H1 (cell line): ENCODE measurements at regions not wholly inside any gene's neighbourhood (a gene's known extent, or its start where the extent isn't known, plus 50 kb on each side); places are given as distances from the start of the nearest gene placed in this dataset.
A peak's percentile ranks its signal among the peaks of the same experiment; 100 is the strongest.

ENCODE experiments used
- CTCF ChIA-PET: fragments of 300-600 bp; sonication (Branson Sonifier 250); formaldehyde crosslinking; loops from one replicate; lab custom pipeline; 2021; ENCODE audit not compliant: partially characterized antibody; lab: Charles Lee
- POLR2A ChIA-PET: fragments of 300-600 bp; sonication (Branson Sonifier 250); formaldehyde crosslinking; loops from one replicate; lab custom pipeline; 2021; ENCODE audit warnings: inconsistent platforms; ENCODE audit not compliant: partially characterized antibody; lab: Charles Lee
- DNase-seq, 2 experiments: peaks; one replicate each; pipeline versions ENCODE4 v3.0.0 to v3.0.0-alpha.2; 2010 to 2022; ENCODE audit warnings: low spot score in 2 of 2, low read depth in 1 of 2, mixed read lengths in 1 of 2
- FAIRE-seq: peaks from 2 replicates; lab custom pipeline; 2011; peaks lifted over from hg19 to GRCh38; lab: Jason Lieb, UNC
- H2AFZ ChIP-seq: 2 replicates; pipeline ENCODE4 v1.8.1; 2012; ENCODE audit warnings: low read length, inconsistent platforms
- H2AK5ac ChIP-seq: 2 replicates; pipeline ENCODE4 v1.6.1; 2013; ENCODE audit warnings: low read depth, low read length
- H2BK120ac ChIP-seq: replicated peaks from 2 replicates; pipeline ENCODE3; 2013; ENCODE audit warnings: low read depth, low read length, inconsistent platforms
- H2BK12ac ChIP-seq: 2 replicates; pipeline ENCODE4 v1.6.1; 2013; ENCODE audit warnings: low read depth, low read length
- H2BK15ac ChIP-seq: 2 replicates; pipeline ENCODE4 v1.6.1; 2013; ENCODE audit warnings: low read length
- H2BK20ac ChIP-seq: 2 replicates; pipeline ENCODE4 v1.6.1; 2013; ENCODE audit warnings: low read length
- H2BK5ac ChIP-seq: 2 replicates; pipeline ENCODE4 v1.6.1; 2013; ENCODE audit warnings: low read depth, low read length
- H3K14ac ChIP-seq: 2 replicates; pipeline ENCODE4 v1.6.1; 2013; ENCODE audit warnings: inconsistent platforms; ENCODE audit not compliant: insufficient read length
- H3K18ac ChIP-seq: 2 replicates; pipeline ENCODE4 v1.6.1; 2013; ENCODE audit warnings: low read length; ENCODE audit errors: extremely low read depth
- H3K23ac ChIP-seq: 2 replicates; pipeline ENCODE4 v1.6.1; 2013; ENCODE audit warnings: inconsistent platforms; ENCODE audit not compliant: insufficient read length
- H3K23me2 ChIP-seq: 2 replicates; pipeline ENCODE4 v1.6.1; 2013; ENCODE audit warnings: low read depth, low read length
- H3K27ac ChIP-seq: 2 replicates; pipeline ENCODE4 v1.6.1; 2011; ENCODE audit warnings: low read depth, low read length, inconsistent platforms
- H3K27me3 ChIP-seq, 4 experiments: replicated peaks in 1 of 4; 1 replicate in 1 of 4; 2 replicates in 3 of 4; pipeline versions ENCODE4 v1.6.1 to v1.8.1; 2011 to 2013; ENCODE audit warnings: low read length in 3 of 4, mild to moderate bottlenecking in 3 of 4, inconsistent platforms in 2 of 4, mixed read lengths in 2 of 4, moderate library complexity in 1 of 4; ENCODE audit not compliant: control insufficient read depth in 3 of 4, insufficient read depth in 3 of 4; ENCODE audit errors: extremely low read depth in 1 of 4
- H3K36me3 ChIP-seq, 4 experiments: 2 replicates each; pipeline versions ENCODE4 v1.6.1 to v1.8.1; 2011 to 2013; ENCODE audit warnings: mild to moderate bottlenecking in 4 of 4, low read length in 3 of 4, moderate library complexity in 2 of 4, control low read depth in 1 of 4, inconsistent platforms in 1 of 4; ENCODE audit not compliant: insufficient read depth in 4 of 4, control insufficient read depth in 2 of 4
- H3K4ac ChIP-seq: replicated peaks from 2 replicates; pipeline ENCODE3; 2013; ENCODE audit warnings: low read length, low read depth, mixed read lengths, inconsistent platforms; ENCODE audit not compliant: insufficient read length
- H3K4me1 ChIP-seq, 4 experiments: replicated peaks in 1 of 4; 1 replicate in 1 of 4; 2 replicates in 3 of 4; pipeline versions ENCODE4 v1.6.1 to v1.8.1; 2011 to 2013; ENCODE audit warnings: low read length in 3 of 4, inconsistent platforms in 2 of 4, mixed read lengths in 1 of 4; ENCODE audit not compliant: insufficient read depth in 4 of 4, control insufficient read depth in 3 of 4
- H3K4me2 ChIP-seq, 2 experiments: 2 replicates each; pipeline versions ENCODE4 v1.6.1 to v1.8.1; 2011 to 2013; ENCODE audit warnings: low read depth in 2 of 2, low read length in 2 of 2, control low read depth in 1 of 2, inconsistent platforms in 1 of 2, mild to moderate bottlenecking in 1 of 2; ENCODE audit not compliant: insufficient read depth in 1 of 2
- H3K4me3 ChIP-seq, 4 experiments: fragments of 200-600, 300-600 bp in 1 of 4; sonication (generic), shearing (Covaris generic), sonication (Bioruptor Twin) in 1 of 4; 2 replicates each; pipeline versions ENCODE4 v1.5.1 to v1.8.1; 2011 to 2016; ENCODE audit warnings: low read length in 4 of 4, low read depth in 3 of 4, control low read depth in 2 of 4, inconsistent platforms in 2 of 4, mild to moderate bottlenecking in 2 of 4, mixed read lengths in 1 of 4, moderate library complexity in 1 of 4; ENCODE audit not compliant: insufficient read depth in 2 of 4; ENCODE audit errors: extremely low read depth in 1 of 4
- H3K56ac ChIP-seq: replicated peaks from 2 replicates; pipeline ENCODE3; 2013; ENCODE audit warnings: low read depth, mild to moderate bottlenecking, mixed read lengths, low read length, inconsistent platforms; ENCODE audit not compliant: insufficient read length
- H3K79me1 ChIP-seq: 2 replicates; pipeline ENCODE4 v1.6.1; 2013; ENCODE audit warnings: low read depth, low read length, control low read depth
- H3K79me2 ChIP-seq, 2 experiments: 2 replicates each; pipeline versions ENCODE4 v1.6.1 to v1.8.1; 2012 to 2013; ENCODE audit warnings: low read length in 2 of 2, mild to moderate bottlenecking in 2 of 2, inconsistent platforms in 1 of 2; ENCODE audit not compliant: insufficient read depth in 2 of 2, control insufficient read depth in 1 of 2
- H3K9ac ChIP-seq, 4 experiments: replicated peaks in 1 of 4; 1 replicate in 1 of 4; 2 replicates in 3 of 4; pipeline versions ENCODE4 v1.6.1 to v1.8.1; 2011 to 2013; ENCODE audit warnings: low read depth in 3 of 4, low read length in 3 of 4, control low read depth in 2 of 4, mild to moderate bottlenecking in 2 of 4, moderate library complexity in 2 of 4, inconsistent platforms in 1 of 4; ENCODE audit errors: extremely low read depth in 1 of 4
- H3K9me3 ChIP-seq, 2 experiments: 2 replicates each; pipeline versions ENCODE4 v1.6.1 to v1.8.1; 2012 to 2013; ENCODE audit warnings: mild to moderate bottlenecking in 2 of 2, moderate library complexity in 2 of 2, control low read depth in 1 of 2, inconsistent platforms in 1 of 2, low read depth in 1 of 2, low read length in 1 of 2, mixed read lengths in 1 of 2; ENCODE audit not compliant: insufficient read depth in 2 of 2
- H4K20me1 ChIP-seq, 2 experiments: replicated peaks in 1 of 2; 2 replicates each; pipeline versions ENCODE3 to v1.8.1; 2011 to 2013; ENCODE audit warnings: inconsistent platforms in 2 of 2, low read length in 2 of 2, mild to moderate bottlenecking in 1 of 2; ENCODE audit not compliant: insufficient read depth in 2 of 2, control insufficient read depth in 1 of 2
- H4K5ac ChIP-seq: 2 replicates; pipeline ENCODE4 v1.6.1; 2013; ENCODE audit warnings: low read length, low read depth, mixed read lengths, inconsistent platforms; ENCODE audit not compliant: insufficient read length
- H4K8ac ChIP-seq: 2 replicates; pipeline ENCODE4 v1.8.0; 2013; ENCODE audit warnings: mild to moderate bottlenecking, moderate library complexity, low read length, inconsistent platforms; ENCODE audit not compliant: insufficient read depth; ENCODE audit errors: extremely low read depth
- H4K91ac ChIP-seq: replicated peaks from 2 replicates; pipeline ENCODE3; 2013; ENCODE audit warnings: low read length, mixed read lengths, inconsistent platforms; ENCODE audit not compliant: insufficient read length
- CTCF ChIP-seq, 3 experiments: IDR thresholded peaks; 1 replicate in 2 of 3; 2 replicates in 1 of 3; pipeline versions ENCODE4 v1.5.1 to v1.6.1; 2011; ENCODE audit warnings: low read length in 3 of 3, mild to moderate bottlenecking in 3 of 3, inconsistent platforms in 2 of 3, low read depth in 1 of 3, moderate library complexity in 1 of 3; ENCODE audit not compliant: insufficient read depth in 1 of 3; ENCODE audit errors: control extremely low read depth in 1 of 3
- EP300 ChIP-seq, 2 experiments: IDR thresholded peaks; 1 replicate in 1 of 2; 2 replicates in 1 of 2; pipeline ENCODE4 v1.6.1; 2011 to 2012; ENCODE audit warnings: low read depth in 2 of 2, low read length in 2 of 2, mild to moderate bottlenecking in 2 of 2, borderline replicate concordance in 1 of 2, inconsistent platforms in 1 of 2, moderate library complexity in 1 of 2
- POLR2AphosphoS5 ChIP-seq: IDR thresholded peaks from 2 replicates; pipeline ENCODE4 v1.6.1; 2011; ENCODE audit warnings: low read depth, low read length
- RAD21 ChIP-seq, 2 experiments: IDR thresholded peaks in 1 of 2; conservative IDR thresholded peaks in 1 of 2; 2 replicates each; pipeline ENCODE4 v1.6.1; 2011; ENCODE audit warnings: low read depth in 2 of 2, low read length in 2 of 2, improper control_type of control experiment in 1 of 2, inconsistent platforms in 1 of 2, mild to moderate bottlenecking in 1 of 2, moderate library complexity in 1 of 2
- WGBS, 2 experiments: shearing (Covaris generic) in 1 of 2; methylation state at CpG; one replicate each; pipeline versions ENCODE4 v1.1.6 to v1.1.7; 2013 to 2015; ENCODE audit warnings: low lambda C conversion rate in 2 of 2, mixed read lengths in 2 of 2, inconsistent platforms in 1 of 2, low coverage in 1 of 2, missing lambda C conversion rate in 1 of 2; ENCODE audit not compliant: insufficient replicate concordance in 2 of 2, insufficient coverage in 1 of 2, insufficient read length in 1 of 2; ENCODE audit errors: extremely low coverage in 1 of 2, missing lambda C conversion rate in 1 of 2; 5-methylcytosine and 5-hydroxymethylcytosine counted together

- Histone ChIP-seq H2AFZ (0 out of 2 replicates have a peak overlapping the region, but pooled peaks have one; percentile 41), H3K79me1 (no peaks in the 10 kb centered on the region), H3K9me3 (no peaks in the 10 kb centered on the region), H2BK120ac (no peak overlapping the region), H2BK5ac (no peak overlapping the region), H3K4ac (no peak overlapping the region), H2BK20ac (no peak overlapping the region), H2AK5ac (no peak overlapping the region), H4K20me1 (no peaks in the 10 kb centered on the region), H3K36me3 (no peaks in the 10 kb centered on the region), H4K5ac (no peak overlapping the region), H4K91ac (no peak overlapping the region), H3K18ac (no peak overlapping the region), H3K9ac (no peak overlapping the region), H2BK12ac (no peak overlapping the region), H3K56ac (no peak overlapping the region), H2BK15ac (no peak overlapping the region), H3K27me3 (no peaks in the 10 kb centered on the region), H3K4me3 (no peak overlapping the region), H3K79me2 (no peaks in the 10 kb centered on the region), H3K23me2 (no peaks in the 10 kb centered on the region), H3K14ac (no peak overlapping the region), H3K4me2 (no peak overlapping the region), H3K4me1 (no peaks in the 10 kb centered on the region), H4K8ac (no peak overlapping the region; the same call in 1 of the 2 replicates), H3K23ac (no peak overlapping the region), H3K27ac (no peak overlapping the region)
- peak in 2 of 3 experiments; percentile 40 to 50; a peak in 3 of 4 replicates for TF ChIP-seq CTCF (IDR thresholded peaks at IDR 0.05; ENCODE audit: control extremely low read depth in 1 of 3, insufficient read depth in 1 of 3, low read depth in 1 of 3, low read length in 3 of 3)
- peak; percentile 47 to 52 for TF ChIP-seq RAD21 (IDR thresholded peaks at IDR 0.05 in 1 of 2, conservative IDR thresholded peaks at IDR 0.05 in 1 of 2; ENCODE audit: low read depth in 2 of 2, low read length in 2 of 2)
- no peak for TF ChIP-seq POLR2AphosphoS5
- no peak for TF ChIP-seq EP300 (IDR thresholded peaks at IDR 0.05; ENCODE audit: borderline replicate concordance in 1 of 2, low read depth in 2 of 2, low read length in 2 of 2)
- FAIRE-seq (no peak), DNase-seq (peak in 1 of 2 experiments; percentile 51)
- WGBS, 2 experiments = 82% methylated on average over 6 of the region's 6 CpGs; no CpG with 5 or more reads in 1 of the 2 experiments
- ChIA-PET POLR2A (no interaction called here), CTCF (interaction anchor here (0.8 to 1.3 kb wide), 4 partner anchors 10 to 837 kb away, joined by 3 to 4 read pairs (median 3); no protein-coding TSS in a partner anchor)
Observed at GRCh38 chr13:58843567-58843966, 1212.0 kb downstream of the PCDH17 start.
